ENCODE measurements at regions not wholly inside any gene's neighbourhood (a gene's known extent, or its start where the extent isn't known, plus 50 kb on each side); places are given as distances from the start of the nearest gene placed in this dataset.

- peaks cover 7% of the 10 kb centered on the region for H3K27me3 Mint-ChIP-seq
- no peaks in the 10 kb centered on the region for H3K36me3 Mint-ChIP-seq
- H3K9me3 Mint-ChIP-seq, result peaks cover 0 to 1% (median 0%) of the 10 kb centered on the region in 7 donors
- ATAC-seq (ENCODE audit: low read depth in 2 of 2), result no peak
- H3K4me3 Mint-ChIP-seq, result no peak overlapping the region
- no peak for DNase-seq
- Histone ChIP-seq H3K27me3 (ENCODE audit: control insufficient read depth, insufficient read depth, low read length) (no peaks in the 10 kb centered on the region), H3K9me3 (ENCODE audit: control insufficient read depth in 2 of 2, low read length in 2 of 2) (no peaks in the 10 kb centered on the region), H3K36me3 (ENCODE audit: control insufficient read depth, insufficient read depth, low read length) (no peaks in the 10 kb centered on the region), H3K4me3 (ENCODE audit: low read depth, low read length) (no peak overlapping the region), H3K27ac (ENCODE audit: insufficient read depth, low read length, poor library complexity, severe bottlenecking) (no peak overlapping the region), H3K4me1 (ENCODE audit: control insufficient read depth, insufficient read depth, low read length, poor library complexity, severe bottlenecking) (no peaks in the 10 kb centered on the region)
- H3K27ac Mint-ChIP-seq, result no peak overlapping the region
- H3K4me1 Mint-ChIP-seq, result no peaks in the 10 kb centered on the region
These were observed 291.1 kb downstream of the LMO7 start for GRCh38 chr13:75927183-75927669.

GRCh38 chr13:75920536-75920935 lies 284.4 kb downstream of the LMO7 start:
- H3K4me3 ChIP-seq (ENCODE audit: low read depth, low read length), result no peak overlapping the region
- DNase-seq, result no peak
- no peak for ATAC-seq (ENCODE audit: low read depth in 2 of 2)
- Mint-ChIP-seq H3K4me1 (no peaks in the 10 kb centered on the region), H3K27ac (no peak overlapping the region), H3K27me3 (peaks cover 8% of the 10 kb centered on the region), H3K36me3 (no peaks in the 10 kb centered on the region), H3K9me3 (peaks cover 0 to 5% (median 0%) of the 10 kb centered on the region in 7 donors), H3K4me3 (no peak overlapping the region)
- no peaks in the 10 kb centered on the region for H3K9me3 ChIP-seq (ENCODE audit: control insufficient read depth in 2 of 2, low read length in 2 of 2)
- H3K36me3 ChIP-seq (ENCODE audit: control insufficient read depth, insufficient read depth, low read length), result no peaks in the 10 kb centered on the region
- no peak overlapping the region for H3K27ac ChIP-seq (ENCODE audit: insufficient read depth, low read length, poor library complexity, severe bottlenecking)
- H3K27me3 ChIP-seq (ENCODE audit: control insufficient read depth, insufficient read depth, low read length), result no peaks in the 10 kb centered on the region
- H3K4me1 ChIP-seq (ENCODE audit: control insufficient read depth, insufficient read depth, low read length, poor library complexity, severe bottlenecking), result no peaks in the 10 kb centered on the region

- peaks cover 7% of the 10 kb centered on the region for H3K27me3 Mint-ChIP-seq
- no peaks in the 10 kb centered on the region for H3K4me1 ChIP-seq (ENCODE audit: control insufficient read depth, insufficient read depth, low read length, poor library complexity, severe bottlenecking)
- no peaks in the 10 kb centered on the region for H3K4me1 Mint-ChIP-seq
- no peak overlapping the region for H3K27ac ChIP-seq (ENCODE audit: insufficient read depth, low read length, poor library complexity, severe bottlenecking)
- no peak overlapping the region for H3K27ac Mint-ChIP-seq
- H3K36me3 Mint-ChIP-seq, result no peaks in the 10 kb centered on the region
- no peaks in the 10 kb centered on the region for H3K9me3 ChIP-seq (ENCODE audit: control insufficient read depth in 2 of 2, low read length in 2 of 2)
- no peak overlapping the region for H3K4me3 ChIP-seq (ENCODE audit: low read depth, low read length)
- no peaks in the 10 kb centered on the region for H3K36me3 ChIP-seq (ENCODE audit: control insufficient read depth, insufficient read depth, low read length)
- DNase-seq (no peak), ATAC-seq (ENCODE audit: low read depth in 2 of 2) (no peak)
- peaks cover 0 to 5% (median 0%) of the 10 kb centered on the region in 7 donors for H3K9me3 Mint-ChIP-seq
- H3K4me3 Mint-ChIP-seq, result no peak overlapping the region
- H3K27me3 ChIP-seq (ENCODE audit: control insufficient read depth, insufficient read depth, low read length), result no peaks in the 10 kb centered on the region
These were observed 283.6 kb downstream of the LMO7 start for GRCh38 chr13:75919660-75920199.

- H3K9me3 ChIP-seq (ENCODE audit: control insufficient read depth in 2 of 2, low read length in 2 of 2), result no peaks in the 10 kb centered on the region
- H3K27me3 Mint-ChIP-seq, result peaks cover 9% of the 10 kb centered on the region
- H3K27me3 ChIP-seq (ENCODE audit: control insufficient read depth, insufficient read depth, low read length), result no peaks in the 10 kb centered on the region
- ATAC-seq (ENCODE audit: low read depth in 2 of 2) (no peak), DNase-seq (no peak)
- no peaks in the 10 kb centered on the region for H3K36me3 ChIP-seq (ENCODE audit: control insufficient read depth, insufficient read depth, low read length)
- H3K4me1 Mint-ChIP-seq, result no peaks in the 10 kb centered on the region
- H3K4me3 ChIP-seq (ENCODE audit: low read depth, low read length), result no peak overlapping the region
- no peak overlapping the region for H3K27ac Mint-ChIP-seq
- H3K36me3 Mint-ChIP-seq, result no peaks in the 10 kb centered on the region
- no peaks in the 10 kb centered on the region for H3K4me1 ChIP-seq (ENCODE audit: control insufficient read depth, insufficient read depth, low read length, poor library complexity, severe bottlenecking)
- H3K4me3 Mint-ChIP-seq, result no peak overlapping the region
- peaks cover 0 to 5% (median 0%) of the 10 kb centered on the region in 7 donors for H3K9me3 Mint-ChIP-seq
- H3K27ac ChIP-seq (ENCODE audit: insufficient read depth, low read length, poor library complexity, severe bottlenecking), result no peak overlapping the region
These were observed 278.9 kb downstream of the LMO7 start for GRCh38 chr13:75915066-75915465.

- ATAC-seq (ENCODE audit: low read depth in 2 of 2) (no peak), DNase-seq (no peak)
- Histone ChIP-seq H3K4me1 (ENCODE audit: control insufficient read depth, insufficient read depth, low read length, poor library complexity, severe bottlenecking) (no peaks in the 10 kb centered on the region), H3K4me3 (ENCODE audit: low read depth, low read length) (no peak overlapping the region), H3K36me3 (ENCODE audit: control insufficient read depth, insufficient read depth, low read length) (no peaks in the 10 kb centered on the region), H3K27ac (ENCODE audit: insufficient read depth, low read length, poor library complexity, severe bottlenecking) (no peak overlapping the region), H3K9me3 (ENCODE audit: control insufficient read depth in 2 of 2, low read length in 2 of 2) (no peaks in the 10 kb centered on the region), H3K27me3 (ENCODE audit: control insufficient read depth, insufficient read depth, low read length) (no peaks in the 10 kb centered on the region)
- Mint-ChIP-seq H3K27ac (no peak overlapping the region), H3K9me3 (no peaks in the 10 kb centered on the region), H3K4me1 (no peaks in the 10 kb centered on the region), H3K4me3 (no peak overlapping the region), H3K27me3 (peaks cover 9% of the 10 kb centered on the region), H3K36me3 (no peaks in the 10 kb centered on the region)
These were observed 277.8 kb downstream of the LMO7 start for GRCh38 chr13:75913925-75914324.

- no peak overlapping the region for H3K4me3 ChIP-seq (ENCODE audit: low read depth, low read length)
- H3K4me3 Mint-ChIP-seq, result no peak overlapping the region
- H3K27me3 ChIP-seq (ENCODE audit: control insufficient read depth, insufficient read depth, low read length), result no peaks in the 10 kb centered on the region
- H3K9me3 Mint-ChIP-seq, result no peaks in the 10 kb centered on the region
- no peaks in the 10 kb centered on the region for H3K4me1 Mint-ChIP-seq
- ATAC-seq (ENCODE audit: low read depth in 2 of 2), result no peak
- no peak overlapping the region for H3K27ac ChIP-seq (ENCODE audit: insufficient read depth, low read length, poor library complexity, severe bottlenecking)
- H3K27me3 Mint-ChIP-seq, result peaks cover 10% of the 10 kb centered on the region
- H3K9me3 ChIP-seq (ENCODE audit: control insufficient read depth in 2 of 2, low read length in 2 of 2), result no peaks in the 10 kb centered on the region
- H3K36me3 Mint-ChIP-seq, result no peaks in the 10 kb centered on the region
- DNase-seq, result no peak
- H3K36me3 ChIP-seq (ENCODE audit: control insufficient read depth, insufficient read depth, low read length), result no peaks in the 10 kb centered on the region
- no peaks in the 10 kb centered on the region for H3K4me1 ChIP-seq (ENCODE audit: control insufficient read depth, insufficient read depth, low read length, poor library complexity, severe bottlenecking)
- H3K27ac Mint-ChIP-seq, result no peak overlapping the region
These were observed 274.5 kb downstream of the LMO7 start for GRCh38 chr13:75910591-75910990.
